ENCODE measurements at regions not wholly inside any gene's neighbourhood (a gene's known extent, or its start where the extent isn't known, plus 50 kb on each side); places are given as distances from the start of the nearest gene placed in this dataset.

- TF ChIP-seq ZNF462 (CRISPR knock-in tag; IDR thresholded peaks at IDR 0.05) (no peak), JUNB (IDR thresholded peaks at IDR 0.05; ENCODE audit: unreplicated experiment) (no peak), CREB1 (CRISPR knock-in tag; IDR thresholded peaks at IDR 0.05; ENCODE audit: low read depth) (no peak), NANOG (IDR thresholded peaks at IDR 0.05; ENCODE audit: borderline replicate concordance) (no peak)
Observed at GRCh38 chr16:60510208-60510607, 1526.0 kb downstream of the CDH8 start (continued).

DNA sequence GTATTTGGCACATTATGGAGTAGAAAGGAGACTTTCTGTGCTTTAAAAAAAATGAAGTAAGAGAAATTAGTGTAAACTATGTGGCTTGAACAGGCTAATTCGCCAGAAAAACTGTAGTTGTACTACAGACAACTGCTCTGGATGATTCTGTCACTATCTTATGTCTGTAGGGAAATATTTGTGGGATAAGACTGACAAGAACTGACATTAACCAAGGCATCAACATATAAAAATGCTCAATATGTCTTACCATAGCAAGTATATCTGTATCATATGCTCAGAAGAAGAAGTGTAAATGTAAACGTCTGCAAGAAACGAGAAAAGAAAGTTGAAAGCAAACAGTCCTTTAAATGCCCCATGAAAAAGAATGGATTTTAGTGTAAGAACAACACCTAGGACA, 1545.0 kb downstream of the CDH8 start:
- Mint-ChIP-seq H3K27me3 (ENCODE audit: insufficient read depth, low read depth, poor library complexity) (no peaks in the 10 kb centered on the region), H3K9me3 (no peaks in the 10 kb centered on the region), H3K4me1 (peaks cover 5% of the 10 kb centered on the region), H3K36me3 (ENCODE audit: low read depth) (no peaks in the 10 kb centered on the region), H3K4me3 (no peak overlapping the region), H3K27ac (no peak overlapping the region)
- Histone ChIP-seq H3K36me3 (ENCODE audit: insufficient read depth) (no peaks in the 10 kb centered on the region), H3F3A (replicated peaks; ENCODE audit: low read depth) (no peaks in the 10 kb centered on the region), H3K4me2 (no peak overlapping the region), H4K20me1 (replicated peaks; ENCODE audit: insufficient read depth) (no peaks in the 10 kb centered on the region), H3K4me3 (no peak overlapping the region), H3K9me2 (ENCODE audit: insufficient read depth) (no peaks in the 10 kb centered on the region), H3K27me3 (ENCODE audit: insufficient read depth) (no peaks in the 10 kb centered on the region), H3K4me1 (ENCODE audit: insufficient read depth) (peaks cover 3% of the 10 kb centered on the region; the same call in 1 of the 2 replicates), H3K27ac (ENCODE audit: low read depth) (no peak overlapping the region), H3K79me2 (replicated peaks; ENCODE audit: insufficient read depth) (no peaks in the 10 kb centered on the region), H2AFZ (no peak overlapping the region)
- ATAC-seq, result no peak
- DNase-seq (ENCODE audit: low spot score), result no peak
- TF ChIP-seq ETS1 (IDR thresholded peaks at IDR 0.05) (no peak), EZH2 (IDR thresholded peaks at IDR 0.05; ENCODE audit: low read depth, unreplicated experiment) (no peak), REST (IDR thresholded peaks at IDR 0.05; ENCODE audit: unreplicated experiment) (no peak), EZH2phosphoT487 (IDR thresholded peaks at IDR 0.05; ENCODE audit: unreplicated experiment) (no peak), POLR2AphosphoS5 (IDR thresholded peaks at IDR 0.05; ENCODE audit: low read depth) (no peak)
